ENCODE measurements at regions not wholly inside any gene's neighbourhood (a gene's known extent, or its start where the extent isn't known, plus 50 kb on each side); places are given as distances from the start of the nearest gene placed in this dataset.

GRCh38 chr22:47361247-47361646, 598.8 kb downstream of the TBC1D22A start:
- no peak for TF ChIP-seq CTCF (IDR thresholded peaks at IDR 0.05)
- TF ChIP-seq POLR2A (IDR thresholded peaks at IDR 0.05) = no peak

All from adrenal gland (tissue), 5 donors.